ENCODE measurements at regions not wholly inside any gene's neighbourhood (a gene's known extent, or its start where the extent isn't known, plus 50 kb on each side); places are given as distances from the start of the nearest gene placed in this dataset.

GRCh38 chr19:5224480-5224879, 116.1 kb downstream of the PTPRS start:
- Mint-ChIP-seq H3K4me1 (no peaks in the 10 kb centered on the region), H3K27me3 (ENCODE audit: low read depth in 3 of 3) (peaks cover 2 to 4% (median 2%) of the 10 kb centered on the region in 3 donors), H3K36me3 (no peaks in the 10 kb centered on the region), H3K27ac (no peak overlapping the region), H3K9me3 (peaks cover 0 to under 1% (median 0%) of the 10 kb centered on the region in 6 donors), H3K4me3 (no peak overlapping the region)
- DNase-seq = no peak

DNA sequence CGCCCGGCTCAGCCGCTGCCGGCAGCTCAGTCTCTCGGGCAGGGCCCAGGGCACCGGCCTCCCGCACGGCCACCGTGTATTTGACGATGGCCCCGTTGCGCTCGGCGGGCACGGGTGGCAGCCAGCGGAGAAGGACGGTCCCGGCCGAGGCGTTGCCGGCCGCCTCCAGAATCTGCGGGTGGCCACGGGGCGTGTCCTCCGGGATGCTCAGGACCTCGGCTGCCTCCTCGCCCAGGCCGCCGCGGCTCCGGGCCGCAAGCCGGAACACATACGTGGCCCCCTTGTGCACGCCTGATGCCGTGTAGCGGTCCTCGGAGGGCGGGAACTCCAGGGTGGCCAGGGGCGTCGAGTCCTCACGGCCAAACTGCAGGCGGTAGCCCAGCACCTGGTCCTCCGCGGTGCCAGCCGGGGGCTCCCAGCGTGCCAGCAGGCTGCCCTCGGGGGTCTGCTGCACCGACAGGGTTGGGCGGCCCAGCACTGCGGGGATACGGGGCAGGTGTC, 117.7 kb downstream of the PTPRS start:
- Mint-ChIP-seq H3K36me3 (no peaks in the 10 kb centered on the region), H3K27ac (no peak overlapping the region), H3K27me3 (ENCODE audit: low read depth in 3 of 3) (peaks cover 0 to 4% (median 2%) of the 10 kb centered on the region in 3 donors), H3K4me3 (no peak overlapping the region), H3K9me3 (peaks cover 0 to 2% (median 0%) of the 10 kb centered on the region in 6 donors), H3K4me1 (no peaks in the 10 kb centered on the region)
- DNase-seq = no peak

GRCh38 chr19:5222178-5222577, 118.4 kb downstream of the PTPRS start:
- DNase-seq = no peak
- H3K4me1 Mint-ChIP-seq = no peaks in the 10 kb centered on the region
- peaks cover 0 to 2% (median 0%) of the 10 kb centered on the region in 6 donors for H3K9me3 Mint-ChIP-seq
- no peak overlapping the region for H3K4me3 Mint-ChIP-seq
- no peaks in the 10 kb centered on the region for H3K36me3 Mint-ChIP-seq
- no peak overlapping the region for H3K27ac Mint-ChIP-seq
- peaks cover 0 to 4% (median 0%) of the 10 kb centered on the region in 3 donors for H3K27me3 Mint-ChIP-seq (ENCODE audit: low read depth in 3 of 3)

DNA sequence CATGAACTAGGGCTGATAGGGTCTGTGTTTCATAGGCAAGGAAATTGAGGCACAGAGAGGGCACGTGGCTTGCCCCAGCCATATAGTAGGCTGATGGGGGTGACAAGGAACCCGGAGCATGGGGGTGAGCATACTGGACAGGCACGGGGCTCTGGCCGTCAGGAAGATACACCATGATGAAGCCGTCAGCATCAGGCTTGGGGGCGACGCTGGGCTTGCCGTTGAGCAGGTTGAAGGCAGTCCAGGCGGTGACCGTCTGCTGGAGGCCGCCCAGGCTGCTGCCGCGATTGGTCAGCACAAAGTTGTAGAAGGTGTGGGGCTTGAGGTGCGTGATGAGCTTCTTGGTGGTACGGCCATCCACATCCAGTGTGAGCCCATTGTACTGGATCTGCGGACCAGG, 119.7 kb downstream of the PTPRS start:
- H3K27ac Mint-ChIP-seq = no peak overlapping the region
- DNase-seq = no peak
- H3K36me3 Mint-ChIP-seq = no peaks in the 10 kb centered on the region
- H3K9me3 Mint-ChIP-seq = peaks cover 0 to 2% (median 0%) of the 10 kb centered on the region in 6 donors
- H3K27me3 Mint-ChIP-seq (ENCODE audit: low read depth in 3 of 3) = peaks cover 0 to 4% (median 0%) of the 10 kb centered on the region in 3 donors
- H3K4me3 Mint-ChIP-seq = no peak overlapping the region
- H3K4me1 Mint-ChIP-seq = no peaks in the 10 kb centered on the region

DNA sequence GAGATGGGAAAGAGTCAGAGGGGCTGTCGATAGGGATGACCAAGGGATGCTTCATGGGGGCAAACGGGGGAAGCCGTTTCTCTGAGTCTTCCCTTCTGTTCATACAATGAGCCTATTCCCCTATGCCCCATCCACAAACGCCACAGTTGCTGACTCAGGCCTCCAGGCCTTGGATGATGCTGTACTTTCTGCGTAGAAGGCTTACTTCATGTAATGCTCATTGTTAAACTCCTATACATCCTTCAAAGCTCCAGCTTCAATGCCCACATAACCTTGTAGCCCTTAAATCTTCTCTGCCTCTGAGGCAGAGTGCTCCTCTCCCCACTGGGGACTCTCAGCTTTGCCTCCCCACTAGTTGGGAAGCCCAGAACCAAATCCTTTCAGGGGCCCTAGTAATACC, 120.3 kb downstream of the PTPRS start:
- Mint-ChIP-seq H3K27ac (no peak overlapping the region), H3K4me3 (no peak overlapping the region), H3K4me1 (no peaks in the 10 kb centered on the region), H3K27me3 (ENCODE audit: low read depth in 3 of 3) (peaks cover 0 to 4% (median 0%) of the 10 kb centered on the region in 3 donors), H3K9me3 (peaks cover 0 to 2% (median 0%) of the 10 kb centered on the region in 6 donors), H3K36me3 (no peaks in the 10 kb centered on the region)
- DNase-seq = no peak

DNA sequence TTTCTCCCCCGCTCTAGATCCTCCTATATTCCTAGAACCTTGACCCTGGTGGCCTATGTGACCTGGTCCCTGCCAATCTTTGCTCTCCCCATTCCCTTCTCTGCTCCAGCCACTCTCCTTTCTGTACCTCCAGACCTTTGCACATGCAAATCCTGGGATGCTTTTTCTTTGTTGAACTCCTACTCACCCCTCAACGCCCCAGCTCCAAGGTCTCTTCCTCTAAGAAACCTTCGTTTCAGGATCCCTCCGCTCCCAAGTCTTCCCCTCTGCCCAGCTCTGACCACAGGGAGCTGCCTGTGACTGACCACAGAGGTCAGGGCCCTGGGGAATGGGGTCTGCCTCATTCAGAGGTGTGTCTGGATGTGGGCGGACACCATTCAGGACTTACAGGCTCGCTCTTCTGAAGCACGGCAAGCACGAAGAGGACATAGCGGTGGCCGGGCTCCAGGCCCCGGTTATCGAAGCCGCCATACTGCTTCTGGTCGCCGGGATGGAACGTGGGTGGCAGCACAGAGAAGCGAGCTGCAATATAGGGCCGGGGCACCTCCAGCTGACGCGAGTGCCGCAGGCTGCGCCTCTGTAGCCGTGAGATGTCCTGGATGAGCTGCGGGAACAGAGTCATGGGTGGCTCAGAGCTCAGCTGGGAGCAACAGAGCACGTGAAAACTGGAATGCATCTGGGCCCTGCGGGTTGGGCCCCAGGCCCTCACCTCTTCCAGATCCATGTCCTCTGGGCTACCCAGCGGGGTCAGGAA, 120.9 kb downstream of the PTPRS start:
- DNase-seq = no peak
- Mint-ChIP-seq H3K4me3 (no peak overlapping the region), H3K36me3 (no peaks in the 10 kb centered on the region), H3K9me3 (peaks cover 0 to 2% (median 0%) of the 10 kb centered on the region in 6 donors), H3K4me1 (no peaks in the 10 kb centered on the region), H3K27ac (no peak overlapping the region), H3K27me3 (ENCODE audit: low read depth in 3 of 3) (peaks cover 0 to 4% (median 0%) of the 10 kb centered on the region in 3 donors)

- H3K27me3 Mint-ChIP-seq (ENCODE audit: low read depth in 3 of 3) = peaks cover 0 to 4% (median 0%) of the 10 kb centered on the region in 3 donors
- DNase-seq = no peak
- no peaks in the 10 kb centered on the region for H3K36me3 Mint-ChIP-seq
- H3K27ac Mint-ChIP-seq = no peak overlapping the region
- H3K4me3 Mint-ChIP-seq = no peak overlapping the region
- peaks cover 0 to 2% (median 0%) of the 10 kb centered on the region in 6 donors for H3K9me3 Mint-ChIP-seq
- no peaks in the 10 kb centered on the region for H3K4me1 Mint-ChIP-seq
Measured at GRCh38 chr19:5218963-5219530, 121.6 kb downstream of the PTPRS start.

DNA sequence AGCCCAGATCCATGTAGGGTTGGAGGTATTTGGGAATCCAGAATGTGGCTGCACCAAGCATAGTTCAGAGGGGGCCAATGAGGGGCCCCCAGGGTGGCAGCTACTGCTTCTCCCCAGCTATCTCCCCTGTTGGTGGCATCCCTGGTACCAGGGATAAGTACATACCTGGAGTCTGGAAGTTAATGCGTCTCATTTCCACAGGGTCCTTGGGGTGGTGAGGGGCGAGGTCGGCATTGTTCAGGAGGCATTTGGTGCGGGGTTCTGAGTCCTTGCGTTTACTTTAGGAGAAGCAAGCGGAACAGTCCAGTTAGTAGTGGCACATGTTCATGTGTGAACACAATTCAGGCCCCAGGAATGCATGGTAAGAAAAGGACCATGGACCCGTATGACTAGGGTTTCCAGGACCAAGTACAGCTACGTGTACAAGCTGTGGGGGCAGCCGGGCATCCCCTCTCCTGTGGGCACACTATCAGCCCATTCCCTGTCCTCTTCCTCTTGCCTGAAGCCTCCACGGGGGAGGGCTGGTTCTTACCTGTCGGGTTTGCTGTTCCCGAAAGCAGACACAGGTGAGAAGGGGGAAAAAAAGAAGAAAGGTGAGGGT, 122.3 kb downstream of the PTPRS start:
- peaks cover 0 to 2% (median 0%) of the 10 kb centered on the region in 6 donors for H3K9me3 Mint-ChIP-seq
- H3K4me1 Mint-ChIP-seq = no peaks in the 10 kb centered on the region
- no peak overlapping the region for H3K27ac Mint-ChIP-seq
- no peaks in the 10 kb centered on the region for H3K36me3 Mint-ChIP-seq
- no peak for DNase-seq
- peaks cover 0 to 2% (median 0%) of the 10 kb centered on the region in 3 donors for H3K27me3 Mint-ChIP-seq (ENCODE audit: low read depth in 3 of 3)
- peak overlapping the region in 1 of 5 donors; percentile 24 for H3K4me3 Mint-ChIP-seq

- H3K4me3 Mint-ChIP-seq = no peak overlapping the region
- H3K4me1 Mint-ChIP-seq = no peaks in the 10 kb centered on the region
- DNase-seq = no peak
- H3K36me3 Mint-ChIP-seq = no peaks in the 10 kb centered on the region
- peaks cover 0 to 2% (median 0%) of the 10 kb centered on the region in 3 donors for H3K27me3 Mint-ChIP-seq (ENCODE audit: low read depth in 3 of 3)
- H3K27ac Mint-ChIP-seq = no peak overlapping the region
- H3K9me3 Mint-ChIP-seq = peaks cover 0 to 2% (median 0%) of the 10 kb centered on the region in 6 donors
Measured at GRCh38 chr19:5217171-5217570, 123.4 kb downstream of the PTPRS start.

DNA sequence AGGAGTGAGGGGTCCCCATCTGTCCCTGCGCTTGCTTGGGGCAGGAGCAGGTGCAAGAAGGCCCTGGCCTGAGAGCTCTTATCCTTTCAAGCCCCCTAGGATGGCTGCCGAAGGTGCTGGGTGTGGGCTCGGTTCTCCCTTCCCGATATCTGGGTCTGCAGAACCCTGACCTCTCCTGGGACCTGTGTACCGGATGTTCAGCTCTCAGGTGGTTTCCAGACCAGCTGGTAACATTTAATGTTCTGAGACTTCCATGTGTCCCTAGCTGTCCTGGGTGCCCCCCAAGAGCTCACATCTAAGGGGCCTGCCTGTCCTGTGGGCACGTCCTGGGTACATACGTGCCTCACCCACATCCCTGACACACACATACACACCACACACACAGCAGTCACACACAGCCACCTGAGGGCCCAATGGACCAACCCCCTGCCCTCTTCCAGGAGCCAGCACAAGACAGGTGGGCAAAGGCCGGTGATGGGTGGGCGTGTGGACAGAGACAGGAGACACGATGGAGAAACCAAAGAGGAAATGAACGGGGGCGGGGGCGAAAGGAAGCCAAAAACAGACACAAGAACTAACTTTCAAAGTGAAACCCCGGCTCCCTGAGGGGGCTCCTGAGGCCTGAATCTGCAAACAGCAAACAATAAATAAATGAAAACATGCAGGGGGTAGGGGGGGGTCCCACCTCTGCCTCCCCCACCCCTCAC, 124.3 kb downstream of the PTPRS start:
- no peaks in the 10 kb centered on the region for H3K4me1 Mint-ChIP-seq
- H3K36me3 Mint-ChIP-seq = no peaks in the 10 kb centered on the region
- H3K4me3 Mint-ChIP-seq = no peak overlapping the region
- peaks cover 0 to 2% (median 0%) of the 10 kb centered on the region in 3 donors for H3K27me3 Mint-ChIP-seq (ENCODE audit: low read depth in 3 of 3)
- no peak for DNase-seq
- H3K27ac Mint-ChIP-seq = no peak overlapping the region
- H3K9me3 Mint-ChIP-seq = peaks cover 0 to 2% (median 0%) of the 10 kb centered on the region in 6 donors

DNA sequence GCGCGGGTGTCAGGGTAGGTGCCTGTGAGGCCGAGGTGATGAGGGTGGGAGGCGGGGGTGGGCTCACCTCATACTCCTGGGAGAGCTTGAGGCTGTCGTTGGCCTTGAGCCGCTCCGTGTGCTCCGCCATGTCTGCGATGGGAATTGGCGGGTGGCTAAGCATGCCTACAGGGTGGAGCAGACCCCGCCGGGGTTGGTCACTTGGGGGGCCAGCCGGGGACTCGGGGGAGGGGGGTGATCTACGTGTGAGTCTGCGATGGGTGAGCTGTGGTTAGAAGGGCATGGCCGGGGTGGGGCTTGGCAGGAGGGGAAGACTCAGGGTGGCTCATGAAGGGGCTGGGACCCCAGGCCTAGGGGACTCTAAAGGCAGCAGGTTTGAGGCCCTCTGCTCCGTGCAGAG, 125.2 kb downstream of the PTPRS start:
- no peaks in the 10 kb centered on the region for H3K4me1 Mint-ChIP-seq
- no peak for DNase-seq

DNA sequence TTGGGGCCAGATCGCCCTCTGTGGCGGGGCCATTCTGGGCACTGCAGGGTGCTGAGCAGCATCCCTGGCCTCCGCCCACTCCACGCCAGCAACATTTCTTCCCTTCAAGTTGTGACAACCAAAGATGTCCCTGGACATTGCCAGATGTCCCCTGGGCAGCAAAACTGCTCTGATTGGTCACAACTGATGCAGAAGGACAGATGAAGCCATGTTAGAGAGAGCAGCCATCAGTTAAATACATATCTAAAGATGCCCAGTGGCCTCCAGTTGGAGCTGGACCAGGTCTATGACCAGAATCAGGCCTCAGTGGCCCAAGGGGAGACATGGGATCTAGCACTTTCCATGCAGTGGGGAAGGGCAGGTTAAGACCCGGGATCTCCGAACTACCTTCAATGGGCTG, 125.7 kb downstream of the PTPRS start:
- Mint-ChIP-seq H3K27ac (no peak overlapping the region), H3K36me3 (no peaks in the 10 kb centered on the region), H3K4me3 (no peak overlapping the region), H3K4me1 (no peaks in the 10 kb centered on the region), H3K9me3 (peaks cover 0 to 2% (median 0%) of the 10 kb centered on the region in 6 donors), H3K27me3 (ENCODE audit: low read depth in 3 of 3) (no peaks in the 10 kb centered on the region)
- DNase-seq = no peak

More for the DNA sequence above, 125.2 kb downstream of the PTPRS start:
- no peaks in the 10 kb centered on the region for H3K36me3 Mint-ChIP-seq
- no peak overlapping the region for H3K4me3 Mint-ChIP-seq
- peaks cover 0 to 2% (median 0%) of the 10 kb centered on the region in 6 donors for H3K9me3 Mint-ChIP-seq
- H3K27me3 Mint-ChIP-seq (ENCODE audit: low read depth in 3 of 3) = no peaks in the 10 kb centered on the region
- no peak overlapping the region for H3K27ac Mint-ChIP-seq

DNA sequence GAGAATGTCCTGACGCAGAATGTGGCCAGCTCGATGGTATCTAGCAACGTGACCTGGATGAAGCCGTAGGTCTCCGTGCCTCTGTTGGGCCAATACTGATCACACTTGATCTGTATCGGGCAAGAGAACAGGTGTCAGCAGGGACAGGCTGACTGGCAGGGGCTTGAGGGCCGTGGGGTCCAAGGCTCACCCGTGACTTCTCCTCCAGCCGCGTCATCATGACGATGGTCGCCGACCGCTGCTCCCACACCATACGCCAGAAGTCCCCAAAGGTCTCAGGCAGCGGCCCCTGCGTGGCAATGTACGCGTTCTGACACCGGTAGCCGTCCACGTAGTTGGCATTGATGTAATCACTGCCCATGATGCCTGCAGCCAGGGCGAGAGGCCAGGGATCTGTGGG, 126.2 kb downstream of the PTPRS start:
- no peak for DNase-seq
- H3K27me3 Mint-ChIP-seq (ENCODE audit: low read depth in 3 of 3) = no peaks in the 10 kb centered on the region
- H3K4me3 Mint-ChIP-seq = no peak overlapping the region
- no peaks in the 10 kb centered on the region for H3K36me3 Mint-ChIP-seq
- H3K4me1 Mint-ChIP-seq = no peaks in the 10 kb centered on the region
- H3K9me3 Mint-ChIP-seq = peaks cover 0 to 2% (median 0%) of the 10 kb centered on the region in 6 donors
- no peak overlapping the region for H3K27ac Mint-ChIP-seq
